ENCODE measurements at regions not wholly inside any gene's neighbourhood (a gene's known extent, or its start where the extent isn't known, plus 50 kb on each side); places are given as distances from the start of the nearest gene placed in this dataset.

DNA sequence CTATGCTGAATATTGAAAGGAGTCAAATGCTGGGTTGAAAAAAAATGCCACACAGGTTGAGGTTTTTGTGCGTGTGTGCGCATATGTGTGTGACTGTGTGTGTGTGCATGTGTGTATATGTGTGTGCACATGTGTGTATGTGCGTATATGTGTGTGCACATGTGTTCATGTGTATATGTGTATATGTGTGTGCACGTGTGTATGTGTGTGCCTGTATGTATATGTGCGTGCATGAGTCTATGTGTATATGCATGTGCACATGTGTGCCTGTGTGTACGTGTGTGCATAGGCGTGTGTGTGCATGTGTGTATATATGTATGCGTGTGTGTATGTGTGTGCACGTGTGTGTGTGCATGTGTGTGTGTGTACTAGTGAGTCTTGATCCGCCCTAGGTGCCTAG, 655.7 kb downstream of the AACS start:
- WGBS, result 85% methylated on average over 10 of the region's 10 CpGs
- Histone ChIP-seq H3K27ac (no peak overlapping the region), H3K36me3 (no peaks in the 10 kb centered on the region), H3K4me1 (replicated peaks) (no peaks in the 10 kb centered on the region), H3K27me3 (replicated peaks; ENCODE audit: insufficient read depth) (no peaks in the 10 kb centered on the region), H3K4me3 (no peak overlapping the region), H3K9me3 (no peaks in the 10 kb centered on the region)
- no peak for TF ChIP-seq POLR2AphosphoS5 (IDR thresholded peaks at IDR 0.05)
- TF ChIP-seq POLR2A (IDR thresholded peaks at IDR 0.05), result no peak
- TF ChIP-seq, protein P1, sequence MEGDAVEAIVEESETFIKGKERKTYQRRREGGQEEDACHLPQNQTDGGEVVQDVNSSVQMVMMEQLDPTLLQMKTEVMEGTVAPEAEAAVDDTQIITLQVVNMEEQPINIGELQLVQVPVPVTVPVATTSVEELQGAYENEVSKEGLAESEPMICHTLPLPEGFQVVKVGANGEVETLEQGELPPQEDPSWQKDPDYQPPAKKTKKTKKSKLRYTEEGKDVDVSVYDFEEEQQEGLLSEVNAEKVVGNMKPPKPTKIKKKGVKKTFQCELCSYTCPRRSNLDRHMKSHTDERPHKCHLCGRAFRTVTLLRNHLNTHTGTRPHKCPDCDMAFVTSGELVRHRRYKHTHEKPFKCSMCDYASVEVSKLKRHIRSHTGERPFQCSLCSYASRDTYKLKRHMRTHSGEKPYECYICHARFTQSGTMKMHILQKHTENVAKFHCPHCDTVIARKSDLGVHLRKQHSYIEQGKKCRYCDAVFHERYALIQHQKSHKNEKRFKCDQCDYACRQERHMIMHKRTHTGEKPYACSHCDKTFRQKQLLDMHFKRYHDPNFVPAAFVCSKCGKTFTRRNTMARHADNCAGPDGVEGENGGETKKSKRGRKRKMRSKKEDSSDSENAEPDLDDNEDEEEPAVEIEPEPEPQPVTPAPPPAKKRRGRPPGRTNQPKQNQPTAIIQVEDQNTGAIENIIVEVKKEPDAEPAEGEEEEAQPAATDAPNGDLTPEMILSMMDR (IDR thresholded peaks at IDR 0.05), result no peak
- intact Hi-C loops (cut with DNase I), result no loop called here
- DNase-seq (ENCODE audit: low spot score), result no peak

DNA sequence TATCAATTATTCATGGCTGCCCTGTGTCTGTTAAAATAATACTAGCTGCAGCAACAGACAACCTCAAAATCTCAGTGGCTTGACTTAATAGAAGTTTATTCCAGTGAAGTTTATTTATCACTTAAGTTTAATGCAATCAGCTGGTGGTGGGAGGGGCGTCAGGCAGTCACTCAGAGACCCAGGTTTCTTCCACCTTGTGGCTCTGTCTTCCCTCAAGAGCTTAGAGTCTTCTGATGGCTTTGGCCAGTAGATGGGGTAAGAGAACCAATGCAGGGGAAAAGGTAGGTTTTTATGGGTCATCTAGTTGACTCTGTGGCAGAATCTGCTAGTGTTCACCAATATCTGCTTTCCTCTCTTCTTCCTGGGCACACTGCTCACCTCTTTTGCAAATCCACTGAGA, 668.9 kb downstream of the AACS start:
- Histone ChIP-seq H3K4me3 (no peak overlapping the region), H3K4me1 (replicated peaks) (no peaks in the 10 kb centered on the region), H3K27ac (no peak overlapping the region), H3K27me3 (replicated peaks; ENCODE audit: insufficient read depth) (no peaks in the 10 kb centered on the region), H3K9me3 (no peaks in the 10 kb centered on the region), H3K36me3 (no peaks in the 10 kb centered on the region)
- TF ChIP-seq POLR2AphosphoS5 (IDR thresholded peaks at IDR 0.05) (no peak), POLR2A (IDR thresholded peaks at IDR 0.05) (no peak)
- TF ChIP-seq, protein P1 (IDR thresholded peaks at IDR 0.05), result no peak
- no peak for DNase-seq (ENCODE audit: low spot score)
- 55% methylated on average over 1 of the region's 1 CpG for WGBS
- intact Hi-C loops (cut with DNase I), result no loop called here

GRCh38 chr12:125738211-125738610, 673.0 kb downstream of the AACS start:
- WGBS, result 88% methylated on average over 1 of the region's 1 CpG
- intact Hi-C loops (cut with DNase I), result no loop called here
- H3K4me1 ChIP-seq (replicated peaks), result no peaks in the 10 kb centered on the region
- no peak for TF ChIP-seq POLR2AphosphoS5 (IDR thresholded peaks at IDR 0.05)
- TF ChIP-seq POLR2A (IDR thresholded peaks at IDR 0.05), result no peak
- TF ChIP-seq, protein P1 (IDR thresholded peaks at IDR 0.05), result no peak
- H3K27ac ChIP-seq, result no peak overlapping the region
- H3K27me3 ChIP-seq (replicated peaks; ENCODE audit: insufficient read depth), result no peaks in the 10 kb centered on the region
- no peak overlapping the region for H3K4me3 ChIP-seq
- no peaks in the 10 kb centered on the region for H3K36me3 ChIP-seq
- H3K9me3 ChIP-seq, result no peaks in the 10 kb centered on the region
- no peak for DNase-seq (ENCODE audit: low spot score)

DNA sequence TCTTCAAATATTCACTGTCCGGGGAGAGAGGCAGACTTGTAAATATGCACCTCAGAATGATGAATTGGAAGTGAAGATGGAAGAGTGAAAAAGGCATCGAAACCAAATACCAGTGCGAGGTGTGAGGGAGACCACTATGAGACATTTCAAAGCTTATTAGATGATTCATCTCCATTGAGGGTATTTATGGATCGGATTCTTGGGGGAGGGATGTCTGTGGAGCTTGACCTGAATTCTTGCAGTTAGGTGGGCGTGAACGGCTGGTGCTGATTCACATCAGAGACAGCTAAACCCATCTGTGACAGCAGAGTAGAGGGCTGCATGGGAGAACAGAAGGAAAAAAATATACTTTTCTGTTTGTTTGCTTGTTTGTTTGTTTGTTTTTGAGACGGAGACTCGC, 677.2 kb downstream of the AACS start:
- TF ChIP-seq, protein P1 (IDR thresholded peaks at IDR 0.05), result no peak
- TF ChIP-seq POLR2A (IDR thresholded peaks at IDR 0.05) (no peak), POLR2AphosphoS5 (IDR thresholded peaks at IDR 0.05) (no peak)
- H3K27ac ChIP-seq, result no peak overlapping the region
- no peaks in the 10 kb centered on the region for H3K36me3 ChIP-seq
- intact Hi-C loops (cut with DNase I), result no loop called here
- 84% methylated on average over 8 of the region's 8 CpGs for WGBS
- H3K9me3 ChIP-seq, result no peaks in the 10 kb centered on the region
- H3K27me3 ChIP-seq (replicated peaks; ENCODE audit: insufficient read depth), result no peaks in the 10 kb centered on the region
- DNase-seq (ENCODE audit: low spot score), result no peak
- no peaks in the 10 kb centered on the region for H3K4me1 ChIP-seq (replicated peaks)
- no peak overlapping the region for H3K4me3 ChIP-seq

DNA sequence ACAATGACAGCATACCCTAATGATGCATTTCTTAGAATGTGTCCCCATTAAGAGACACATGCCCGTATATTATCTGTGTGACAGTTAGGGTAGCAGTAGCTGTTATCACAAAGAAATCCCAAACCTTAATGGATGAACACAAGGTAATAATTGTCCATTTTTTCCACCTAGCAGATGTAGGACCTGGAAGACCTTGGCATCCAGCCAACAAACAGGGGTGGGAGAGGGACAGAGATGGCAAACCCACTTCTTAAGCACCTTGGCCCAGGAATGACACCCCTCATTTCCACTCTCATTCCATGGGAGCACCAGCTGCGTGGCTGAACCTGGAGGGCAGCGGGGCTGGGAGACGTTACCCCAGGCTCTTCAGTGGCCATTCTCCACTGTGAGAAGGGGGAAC, 679.0 kb downstream of the AACS start:
- Histone ChIP-seq H3K4me3 (no peak overlapping the region), H3K27ac (no peak overlapping the region), H3K36me3 (no peaks in the 10 kb centered on the region), H3K4me1 (replicated peaks) (no peaks in the 10 kb centered on the region), H3K27me3 (replicated peaks; ENCODE audit: insufficient read depth) (no peaks in the 10 kb centered on the region), H3K9me3 (no peaks in the 10 kb centered on the region)
- TF ChIP-seq, protein P1 (IDR thresholded peaks at IDR 0.05), result no peak
- TF ChIP-seq POLR2AphosphoS5 (IDR thresholded peaks at IDR 0.05) (no peak), POLR2A (IDR thresholded peaks at IDR 0.05) (no peak)
- intact Hi-C loops (cut with DNase I), result no loop called here
- DNase-seq (ENCODE audit: low spot score), result no peak
- WGBS, result 88% methylated on average over 4 of the region's 4 CpGs

Data from prostate gland (tissue), 2 donors.